HepG2 (cell line): ENCODE measurements at regions not wholly inside any gene's neighbourhood (a gene's known extent, or its start where the extent isn't known, plus 50 kb on each side); places are given as distances from the start of the nearest gene placed in this dataset.

ENCODE experiments used
- ATAC-seq: fragments of 200-7000 bp; cut with Tn5 transposase; 3 replicates; pipeline ENCODE4 v1.9.1; 2020; ENCODE audit warnings: mild to moderate bottlenecking, moderate library complexity
- BruUV-seq: library from RNA; stranded (reverse); fragments of 400-500 nt; replicated peaks from 2 replicates; lab custom pipeline; 2021; lab: Mats Ljungman, UMichigan
- CTCF ChIA-PET: fragments of 300-600 bp; formaldehyde crosslinking; extraction: SDS; loops from one replicate; lab custom pipeline; 2021; ENCODE audit warnings: low total read pairs, inconsistent platforms, low intra/inter-chr PET ratio; lab: Yijun Ruan, JAX
- POLR2A ChIA-PET: fragments of 350-600 bp; sonication (Branson Sonifier 250); formaldehyde crosslinking; loops from one replicate; lab custom pipeline; 2020; ENCODE audit warnings: antibody characterized with exemption, inconsistent platforms; lab: Yijun Ruan, JAX
- DNase-seq: peaks from one replicate; pipeline ENCODE4 v3.0.0-alpha.2; 2015; ENCODE audit warnings: low spot score
- FAIRE-seq: peaks from 3 replicates; lab custom pipeline; 2011; peaks lifted over from hg19 to GRCh38; lab: Jason Lieb, UNC
- H2AFZ ChIP-seq: one replicate; pipeline ENCODE4 v1.6.1; 2011; ENCODE audit warnings: low read length, inconsistent platforms
- H3K27ac ChIP-seq: fragments of 300-600 bp; 3 replicates; pipeline ENCODE4 v1.8.0; 2011; ENCODE audit warnings: mixed run types, mild to moderate bottlenecking, mixed read lengths, low read length, inconsistent platforms; ENCODE audit not compliant: insufficient read depth; ENCODE audit errors: extremely low read length
- H3K27me3 ChIP-seq, 2 experiments: fragments of 200-600 bp in 1 of 2; 2 replicates in 1 of 2; 3 replicates in 1 of 2; pipeline versions ENCODE4 v1.6.0 to v1.8.0; 2011; ENCODE audit warnings: low read length in 2 of 2, mild to moderate bottlenecking in 2 of 2, moderate library complexity in 2 of 2, inconsistent platforms in 1 of 2; ENCODE audit not compliant: insufficient read depth in 2 of 2, control insufficient read depth in 1 of 2
- H3K36me3 ChIP-seq, 2 experiments: fragments of 200-600 bp in 1 of 2; replicated peaks in 1 of 2; 2 replicates in 1 of 2; 3 replicates in 1 of 2; pipeline versions ENCODE4 v1.5.1 to v1.8.0; 2011; ENCODE audit warnings: low read length in 2 of 2, inconsistent platforms in 1 of 2; ENCODE audit not compliant: insufficient read depth in 2 of 2, control insufficient read depth in 1 of 2
- H3K4me1 ChIP-seq: 2 replicates; pipeline ENCODE4 v1.5.1; 2012; ENCODE audit warnings: low read length, inconsistent platforms; ENCODE audit not compliant: insufficient read depth
- H3K4me2 ChIP-seq: 2 replicates; pipeline ENCODE4 v1.6.0; 2011; ENCODE audit warnings: low read depth, low read length, inconsistent platforms
- H3K4me3 ChIP-seq, 3 experiments: fragments of 200-600 bp in 1 of 3; sonication (generic), shearing (Covaris generic) in 1 of 3; replicated peaks in 1 of 3; 2 replicates each; pipeline ENCODE4 v1.5.1; 2011 to 2016; ENCODE audit warnings: low read length in 3 of 3, inconsistent platforms in 2 of 3, low read depth in 2 of 3, mild to moderate bottlenecking in 2 of 3, control low read depth in 1 of 3, mixed read lengths in 1 of 3; ENCODE audit not compliant: insufficient read depth in 1 of 3
- H3K79me2 ChIP-seq: one replicate; pipeline ENCODE4 v1.6.1; 2011; ENCODE audit warnings: low read length, inconsistent platforms; ENCODE audit not compliant: insufficient read depth
- H3K9ac ChIP-seq: 2 replicates; pipeline ENCODE4 v1.6.0; 2011; ENCODE audit warnings: mild to moderate bottlenecking, low read depth, low read length, inconsistent platforms; ENCODE audit not compliant: insufficient read depth
- H3K9me3 ChIP-seq: 2 replicates; pipeline ENCODE4 v1.5.1; 2012; ENCODE audit warnings: mild to moderate bottlenecking, low read length
- H4K20me1 ChIP-seq: 2 replicates; pipeline ENCODE4 v1.6.0; 2011; ENCODE audit warnings: inconsistent platforms, mild to moderate bottlenecking, low read length, moderate library complexity; ENCODE audit not compliant: insufficient read depth
- AGO1 ChIP-seq: fragments of 200-400 bp; formaldehyde crosslinking; IDR thresholded peaks from 2 replicates; pipeline ENCODE4 v1.6.1; 2017; ENCODE audit warnings: mild to moderate bottlenecking, low read depth, low read length, moderate library complexity; ENCODE audit not compliant: poor library complexity, severe bottlenecking
- DNMT3B ChIP-seq: conservative IDR thresholded peaks from 2 replicates; pipeline ENCODE4 v1.6.1; 2016; ENCODE audit warnings: missing biosample characterization, control low read depth
- MTERF4 ChIP-seq: sonication (generic); formaldehyde crosslinking; IDR thresholded peaks from 2 replicates; pipeline ENCODE4 v1.8.0; 2023; ENCODE audit warnings: mild to moderate bottlenecking, missing genetic modification reagents
- NFIB ChIP-seq: sonication (generic); formaldehyde crosslinking; IDR thresholded peaks from 2 replicates; pipeline ENCODE4 v1.9.0; 2021; ENCODE audit warnings: missing genetic modification reagents, mild to moderate bottlenecking, borderline replicate concordance
- NPAS2 ChIP-seq: sonication (generic); formaldehyde crosslinking; IDR thresholded peaks from 2 replicates; pipeline ENCODE4 v1.8.0; 2022; ENCODE audit warnings: mild to moderate bottlenecking, missing genetic modification reagents, borderline replicate concordance
- ONECUT2 ChIP-seq: sonication (generic); formaldehyde crosslinking; IDR thresholded peaks from 2 replicates; pipeline ENCODE4 v1.4.0; 2020; ENCODE audit warnings: missing genetic modification reagents
- REPIN1 ChIP-seq: sonication (generic); formaldehyde crosslinking; IDR thresholded peaks from 2 replicates; pipeline ENCODE4 v1.8.0; 2022; ENCODE audit warnings: missing genetic modification reagents, low read depth, mild to moderate bottlenecking, borderline replicate concordance
- TSC22D2 ChIP-seq: sonication (generic); formaldehyde crosslinking; IDR thresholded peaks from 2 replicates; pipeline ENCODE4 v1.5.1; 2020; ENCODE audit warnings: missing genetic modification reagents, mild to moderate bottlenecking, borderline replicate concordance
- U2AF1 ChIP-seq: fragments of 200-400 bp; formaldehyde crosslinking; optimal IDR thresholded peaks from 2 replicates; pipeline ENCODE3; 2017; ENCODE audit warnings: mild to moderate bottlenecking, low read depth, low read length
- ZNF431 ChIP-seq: sonication (generic); formaldehyde crosslinking; IDR thresholded peaks from 2 replicates; pipeline ENCODE4 v1.9.0; 2022; ENCODE audit warnings: missing genetic modification reagents, low read depth, mild to moderate bottlenecking, borderline replicate concordance
- ZNF615 ChIP-seq: sonication (generic); formaldehyde crosslinking; IDR thresholded peaks from 2 replicates; pipeline ENCODE4 v1.5.0; 2020; ENCODE audit warnings: mild to moderate bottlenecking, missing genetic modification reagents, borderline replicate concordance
- ZNF782 ChIP-seq: sonication (generic); formaldehyde crosslinking; IDR thresholded peaks from 2 replicates; pipeline ENCODE4 v1.4.0; 2020; ENCODE audit warnings: missing genetic modification reagents, mild to moderate bottlenecking, borderline replicate concordance
- ZNF883 ChIP-seq: sonication (generic); formaldehyde crosslinking; IDR thresholded peaks from 2 replicates; pipeline ENCODE4 v1.5.1; 2020; ENCODE audit warnings: mild to moderate bottlenecking, missing genetic modification reagents; ENCODE audit errors: not compliant biosample characterization
- WGBS: methylation state at CpG from one replicate; pipeline ENCODE4 v1.1.6; 2017; ENCODE audit warnings: low lambda C conversion rate; 5-methylcytosine and 5-hydroxymethylcytosine counted together
- in situ Hi-C: cut with HindIII; loops from 2 replicates; pipeline ENCODE4 v1.10.0; 2017; ENCODE audit warnings: low pct_unique_long_range_greater_than_20kb; ENCODE audit not compliant: extremely low pct_ligation_motif_present
- intact Hi-C: fragments of 100-400 bp; cut with micrococcal nuclease; formaldehyde crosslinking; loops from one replicate; pipeline ENCODE4 v1.10.0; 2022; ENCODE audit not compliant: unreplicated experiment
- TF ChIP-seq, protein P1 (sequence below): sonication (generic); formaldehyde crosslinking; IDR thresholded peaks from 2 replicates; pipeline ENCODE4 v1.8.1; 2023; ENCODE audit warnings: mild to moderate bottlenecking, moderate library complexity, missing genetic modification reagents
- TF ChIP-seq, protein P2 (sequence below): sonication (generic); formaldehyde crosslinking; IDR thresholded peaks from 2 replicates; pipeline ENCODE4 v1.9.0; 2021; ENCODE audit warnings: missing genetic modification reagents, mild to moderate bottlenecking, borderline replicate concordance

DNA sequence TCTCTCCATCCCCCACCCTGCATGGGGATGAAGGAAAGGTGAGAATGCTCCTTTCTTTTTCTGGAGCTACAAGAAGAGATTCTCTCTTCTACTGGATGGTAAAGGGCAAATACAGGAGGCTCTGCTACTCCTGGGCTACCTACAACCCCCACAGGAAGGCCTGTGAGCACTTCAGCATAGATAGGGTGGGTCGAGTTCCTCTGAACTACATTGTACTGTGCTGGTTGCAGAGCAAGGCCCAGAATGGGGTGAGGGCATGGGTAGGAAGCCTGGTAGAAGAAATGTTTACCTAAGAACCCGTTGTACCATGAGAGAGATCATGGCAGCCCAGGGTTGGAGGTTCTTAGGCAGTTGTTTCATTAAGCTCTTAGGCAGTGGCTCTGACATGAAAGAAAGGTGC lies 510.4 kb downstream of the MID1IP1 start:
- TF ChIP-seq TSC22D2 (CRISPR knock-in tag): no peak
- no peak for TF ChIP-seq NFIB
- no peak for TF ChIP-seq NPAS2
- TF ChIP-seq ZNF615 (CRISPR knock-in tag): no peak
- TF ChIP-seq, protein P1, sequence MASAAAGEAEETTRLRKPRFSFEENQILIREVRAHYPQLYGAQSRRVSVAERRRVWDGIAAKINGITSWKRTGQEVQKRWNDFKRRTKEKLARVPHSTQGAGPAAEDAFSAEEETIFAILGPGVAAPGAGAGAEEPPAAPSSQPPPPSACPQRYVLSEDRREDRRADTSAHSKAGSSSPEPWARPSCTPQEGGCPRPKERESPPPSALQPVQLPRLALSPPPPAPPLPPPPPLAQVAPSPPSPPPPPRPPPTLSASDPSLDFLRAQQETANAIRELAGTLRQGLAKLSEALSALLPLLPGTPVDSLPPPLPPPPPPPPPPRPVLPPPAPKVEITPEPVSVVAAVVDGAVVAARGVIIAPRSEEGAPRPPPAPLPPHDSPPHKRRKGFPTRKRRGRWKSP (CRISPR knock-in tag): no peak
- no peak for TF ChIP-seq ONECUT2 (CRISPR knock-in tag)
- TF ChIP-seq ZNF883 (CRISPR knock-in tag): no peak
- no peak for TF ChIP-seq REPIN1 (CRISPR knock-in tag)
- TF ChIP-seq ZNF782 (CRISPR knock-in tag): no peak
- no peak for TF ChIP-seq AGO1
- TF ChIP-seq MTERF4 (CRISPR knock-in tag): no peak
- TF ChIP-seq DNMT3B (CRISPR knock-in tag): no peak
- TF ChIP-seq ZNF431: no peak
- no peak for TF ChIP-seq U2AF1
- TF ChIP-seq, protein P2, sequence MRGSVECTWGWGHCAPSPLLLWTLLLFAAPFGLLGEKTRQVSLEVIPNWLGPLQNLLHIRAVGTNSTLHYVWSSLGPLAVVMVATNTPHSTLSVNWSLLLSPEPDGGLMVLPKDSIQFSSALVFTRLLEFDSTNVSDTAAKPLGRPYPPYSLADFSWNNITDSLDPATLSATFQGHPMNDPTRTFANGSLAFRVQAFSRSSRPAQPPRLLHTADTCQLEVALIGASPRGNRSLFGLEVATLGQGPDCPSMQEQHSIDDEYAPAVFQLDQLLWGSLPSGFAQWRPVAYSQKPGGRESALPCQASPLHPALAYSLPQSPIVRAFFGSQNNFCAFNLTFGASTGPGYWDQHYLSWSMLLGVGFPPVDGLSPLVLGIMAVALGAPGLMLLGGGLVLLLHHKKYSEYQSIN: no peak
- no peaks in the 10 kb centered on the region for H3K4me1 ChIP-seq
- no CpG with 5 or more reads among the region's 2 CpGs for WGBS
- H3K4me2 ChIP-seq: no peak overlapping the region
- no peaks in the 10 kb centered on the region for H4K20me1 ChIP-seq
- H3K9ac ChIP-seq: no peak overlapping the region
- no peak overlapping the region for H2AFZ ChIP-seq
- no TSS peak for BruUV-seq
- H3K27me3 ChIP-seq: no peaks in the 10 kb centered on the region
- no peak overlapping the region for H3K4me3 ChIP-seq
- CTCF ChIA-PET: no interaction called here
- FAIRE-seq (no peak), ATAC-seq (no peak), DNase-seq (no peak)
- no peaks in the 10 kb centered on the region for H3K36me3 ChIP-seq
- in situ Hi-C loops (no loop called here), intact Hi-C loops (no loop called here)
- POLR2A ChIA-PET: no interaction called here
- H3K9me3 ChIP-seq: no peaks in the 10 kb centered on the region
- H3K27ac ChIP-seq: no peak overlapping the region
- no peaks in the 10 kb centered on the region for H3K79me2 ChIP-seq
